GM13977 (cell line): ENCODE measurements at regions not wholly inside any gene's neighbourhood (a gene's known extent, or its start where the extent isn't known, plus 50 kb on each side); places are given as distances from the start of the nearest gene placed in this dataset.

Experiments used
- DNase-seq: peaks from one replicate; pipeline ENCODE4 v3.0.0; 2012; ENCODE audit warnings: low spot score
- in situ Hi-C: fragments of 300-500 bp; cut with MboI; formaldehyde crosslinking; loops from one replicate; pipeline ENCODE4 v1.12.0; 2022; ENCODE audit warnings: low sequenced_read_pairs, low pct_unique_long_range_greater_than_20kb, mixed read lengths, inconsistent platforms; ENCODE audit not compliant: unreplicated experiment
- TF ChIP-seq, protein P1 (sequence below): IDR thresholded peaks from 2 replicates; pipeline ENCODE4 v1.5.1; 2012; ENCODE audit warnings: mild to moderate bottlenecking, control low read depth; ENCODE audit not compliant: insufficient read depth; ENCODE audit errors: extremely low read depth, missing control alignments

DNA sequence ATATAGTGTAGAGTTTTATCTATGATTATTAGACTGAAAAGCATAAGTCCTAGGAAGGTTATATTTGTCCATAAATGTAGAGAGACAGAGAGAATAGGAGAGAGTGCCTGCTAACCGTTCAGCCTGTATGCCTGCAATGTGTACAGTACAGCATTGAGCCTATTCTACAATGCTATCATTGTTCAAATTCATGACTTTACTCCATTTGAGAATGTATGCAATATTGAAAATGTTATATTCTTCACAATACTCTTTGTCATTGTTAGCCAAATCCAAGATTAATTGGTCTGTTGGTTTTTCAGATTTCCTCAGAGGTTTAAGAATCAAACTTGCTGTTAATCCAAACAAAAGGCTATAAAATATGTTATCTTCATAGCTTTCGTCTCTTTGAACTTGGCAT, 585.2 kb upstream of the B3GALT2 start:
- no peak for DNase-seq
- TF ChIP-seq, protein P1, sequence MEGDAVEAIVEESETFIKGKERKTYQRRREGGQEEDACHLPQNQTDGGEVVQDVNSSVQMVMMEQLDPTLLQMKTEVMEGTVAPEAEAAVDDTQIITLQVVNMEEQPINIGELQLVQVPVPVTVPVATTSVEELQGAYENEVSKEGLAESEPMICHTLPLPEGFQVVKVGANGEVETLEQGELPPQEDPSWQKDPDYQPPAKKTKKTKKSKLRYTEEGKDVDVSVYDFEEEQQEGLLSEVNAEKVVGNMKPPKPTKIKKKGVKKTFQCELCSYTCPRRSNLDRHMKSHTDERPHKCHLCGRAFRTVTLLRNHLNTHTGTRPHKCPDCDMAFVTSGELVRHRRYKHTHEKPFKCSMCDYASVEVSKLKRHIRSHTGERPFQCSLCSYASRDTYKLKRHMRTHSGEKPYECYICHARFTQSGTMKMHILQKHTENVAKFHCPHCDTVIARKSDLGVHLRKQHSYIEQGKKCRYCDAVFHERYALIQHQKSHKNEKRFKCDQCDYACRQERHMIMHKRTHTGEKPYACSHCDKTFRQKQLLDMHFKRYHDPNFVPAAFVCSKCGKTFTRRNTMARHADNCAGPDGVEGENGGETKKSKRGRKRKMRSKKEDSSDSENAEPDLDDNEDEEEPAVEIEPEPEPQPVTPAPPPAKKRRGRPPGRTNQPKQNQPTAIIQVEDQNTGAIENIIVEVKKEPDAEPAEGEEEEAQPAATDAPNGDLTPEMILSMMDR, result no peak
- in situ Hi-C loops, result no loop called here

DNA sequence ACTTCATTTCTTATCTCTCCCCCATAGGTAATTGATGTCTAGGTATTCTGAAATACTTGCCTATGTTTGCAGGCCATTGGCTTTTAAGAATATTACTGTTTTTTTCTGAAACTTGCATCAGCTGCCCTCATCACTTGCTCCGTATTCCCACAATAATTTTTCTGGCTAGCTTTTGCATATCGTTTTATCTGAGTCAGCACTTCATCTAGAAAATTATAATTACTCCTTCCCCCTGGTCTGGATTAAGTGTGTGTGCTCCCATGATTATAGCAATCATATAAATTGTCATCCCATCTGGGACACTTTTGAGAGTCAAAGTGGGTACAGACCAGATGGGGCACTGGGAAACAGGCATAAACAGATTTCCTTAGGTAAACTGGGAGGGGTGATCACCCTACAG, 583.2 kb upstream of the B3GALT2 start:
- TF ChIP-seq, protein P1, result no peak
- in situ Hi-C loops, result no loop called here

DNA sequence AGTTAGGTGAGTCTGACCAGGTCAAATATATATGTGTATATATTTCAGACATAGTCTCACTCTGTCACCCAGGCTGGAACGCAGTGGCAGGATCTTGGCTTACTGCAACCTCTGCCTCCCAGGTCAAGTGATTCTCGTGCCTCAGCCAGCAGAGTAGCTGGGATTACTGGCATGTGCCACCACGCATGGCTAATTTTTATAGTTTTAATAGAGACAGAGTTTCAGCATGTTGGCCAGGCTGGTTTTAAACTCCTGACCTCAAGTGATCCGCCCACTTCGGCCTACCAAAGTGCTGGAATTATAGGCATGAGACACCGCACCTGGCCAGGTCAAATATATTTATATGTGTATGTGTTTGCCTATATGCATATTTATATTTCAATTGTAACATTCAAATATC, 581.5 kb upstream of the B3GALT2 start:
- TF ChIP-seq, protein P1, result no peak
- in situ Hi-C loops, result no loop called here
- no peak for DNase-seq

More for the DNA sequence above, 583.2 kb upstream of the B3GALT2 start:
- DNase-seq, result no peak

DNA sequence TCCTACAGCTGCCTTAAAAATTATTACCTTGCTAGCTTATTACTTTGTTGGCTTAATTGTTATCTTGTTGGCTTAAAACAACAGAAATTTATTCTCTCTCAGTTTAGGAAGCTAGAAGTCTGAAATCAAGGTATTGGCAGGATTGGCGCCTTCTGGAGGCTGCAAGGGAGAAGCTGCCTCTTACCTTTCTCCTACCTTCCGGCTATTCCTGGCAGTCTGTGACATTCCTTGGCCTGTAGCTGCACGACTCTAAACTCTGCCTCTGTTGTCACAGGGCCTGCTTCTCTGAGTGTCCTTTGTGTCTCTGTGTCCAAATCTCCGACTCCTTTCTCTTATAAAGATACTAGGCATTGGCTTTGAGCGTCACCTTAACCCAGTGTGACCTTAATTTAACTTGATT, 579.9 kb upstream of the B3GALT2 start:
- no peak for DNase-seq
- TF ChIP-seq, protein P1, result no peak
- in situ Hi-C loops, result no loop called here

DNA sequence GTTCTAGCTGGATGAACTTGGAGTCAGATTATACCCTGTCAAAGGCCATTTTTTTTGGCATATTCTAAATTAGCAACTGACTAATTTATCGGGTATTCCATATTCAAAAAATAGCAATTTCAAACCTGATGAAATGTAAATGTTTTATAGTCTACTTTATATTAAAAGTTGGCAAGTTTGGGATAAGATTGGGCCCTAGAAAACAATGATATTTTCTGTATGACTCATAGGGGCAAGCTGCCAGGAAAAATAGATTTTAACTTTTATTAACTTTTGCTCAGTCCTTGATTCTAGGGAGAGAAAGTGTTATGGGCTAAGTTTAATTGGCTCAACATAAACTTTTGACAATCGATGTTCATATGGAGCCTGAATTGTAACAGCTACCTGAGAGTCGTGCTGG, 576.9 kb upstream of the B3GALT2 start:
- TF ChIP-seq, protein P1, result no peak
- in situ Hi-C loops, result no loop called here
- DNase-seq, result no peak

DNA sequence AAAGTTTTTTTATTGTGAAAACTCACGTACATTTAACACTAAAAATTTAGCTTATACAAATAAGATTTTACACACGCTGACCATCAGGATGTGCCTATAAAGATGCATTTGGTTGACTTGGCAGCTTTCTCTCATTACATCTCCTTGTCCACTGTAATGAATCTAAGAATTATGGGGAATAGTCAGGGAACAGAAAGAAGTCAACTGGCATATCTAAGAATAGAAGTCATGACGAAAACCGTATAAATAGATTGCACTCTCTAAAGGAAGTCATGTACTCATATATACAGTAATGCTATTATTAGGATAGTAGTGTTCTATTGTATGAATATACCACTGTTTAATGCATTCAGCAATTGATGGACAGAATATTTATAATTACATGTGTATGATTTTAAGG, 575.8 kb upstream of the B3GALT2 start:
- in situ Hi-C loops, result no loop called here
- TF ChIP-seq, protein P1, result no peak
- DNase-seq, result no peak

DNA sequence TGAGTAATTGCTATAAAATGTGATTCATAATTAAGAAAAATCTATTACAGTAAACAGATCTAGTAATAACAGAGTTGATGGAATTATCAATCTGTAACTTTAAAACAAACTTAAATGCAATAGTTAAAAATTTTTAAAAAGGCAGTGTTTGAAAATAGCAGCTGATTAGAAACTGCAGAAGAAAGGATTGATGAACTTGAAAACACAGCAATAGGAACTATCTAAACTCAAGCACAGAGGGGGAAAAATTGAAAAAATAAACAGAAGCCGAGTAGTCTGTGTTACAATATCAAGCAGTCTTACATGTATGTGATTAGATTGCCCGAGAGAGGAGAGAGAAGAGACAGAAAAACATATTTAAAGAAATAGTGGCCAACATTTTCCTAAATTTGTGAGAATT, 569.0 kb upstream of the B3GALT2 start:
- no peak for DNase-seq
- TF ChIP-seq, protein P1, result no peak
- in situ Hi-C loops, result no loop called here
